Activated CD4-positive, alpha-beta T cell treated with anti-CD3 and anti-CD28 coated beads for 24 hours (primary cell): ENCODE measurements at regions not wholly inside any gene's neighbourhood (a gene's known extent, or its start where the extent isn't known, plus 50 kb on each side); places are given as distances from the start of the nearest gene placed in this dataset.
A peak's percentile ranks its signal among the peaks of the same experiment; 100 is the strongest.
"Not testable (repeated sequence)": the region's sequence is repeated elsewhere in the genome, so short reads cannot be mapped to it uniquely, and the experiment has no call there.

Source experiments
- DNase-seq, 2 donors: peaks; one replicate each; pipeline ENCODE4 v3.0.0-alpha.2; 2020; ENCODE audit warnings: low read depth in 2 of 2

- no peak for DNase-seq
Observed at GRCh38 chr12:13350946-13351345, 154.4 kb downstream of the EMP1 start.

GRCh38 chr12:13350381-13350780 lies 153.9 kb downstream of the EMP1 start:
- DNase-seq, result no peak

DNA sequence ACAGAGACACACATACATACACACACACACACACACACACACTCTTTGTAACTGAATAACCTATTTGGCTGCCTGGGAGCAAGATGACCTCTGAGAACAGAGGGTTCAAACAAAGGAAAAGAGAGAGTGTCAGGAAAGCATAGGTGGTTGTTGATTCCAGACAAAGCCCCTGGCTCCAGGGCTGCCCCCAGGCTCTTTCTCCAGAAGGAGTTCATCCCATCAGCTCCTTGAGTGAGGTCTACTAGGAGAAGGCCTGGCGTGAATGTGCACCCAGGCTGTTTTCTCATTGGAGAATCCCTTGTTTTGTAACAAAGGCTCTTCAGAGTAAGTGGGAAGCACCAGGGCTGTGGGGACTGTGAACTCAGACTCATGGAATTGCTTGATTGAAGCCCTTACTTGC lies 151.9 kb downstream of the EMP1 start:
- no peak for DNase-seq

DNA sequence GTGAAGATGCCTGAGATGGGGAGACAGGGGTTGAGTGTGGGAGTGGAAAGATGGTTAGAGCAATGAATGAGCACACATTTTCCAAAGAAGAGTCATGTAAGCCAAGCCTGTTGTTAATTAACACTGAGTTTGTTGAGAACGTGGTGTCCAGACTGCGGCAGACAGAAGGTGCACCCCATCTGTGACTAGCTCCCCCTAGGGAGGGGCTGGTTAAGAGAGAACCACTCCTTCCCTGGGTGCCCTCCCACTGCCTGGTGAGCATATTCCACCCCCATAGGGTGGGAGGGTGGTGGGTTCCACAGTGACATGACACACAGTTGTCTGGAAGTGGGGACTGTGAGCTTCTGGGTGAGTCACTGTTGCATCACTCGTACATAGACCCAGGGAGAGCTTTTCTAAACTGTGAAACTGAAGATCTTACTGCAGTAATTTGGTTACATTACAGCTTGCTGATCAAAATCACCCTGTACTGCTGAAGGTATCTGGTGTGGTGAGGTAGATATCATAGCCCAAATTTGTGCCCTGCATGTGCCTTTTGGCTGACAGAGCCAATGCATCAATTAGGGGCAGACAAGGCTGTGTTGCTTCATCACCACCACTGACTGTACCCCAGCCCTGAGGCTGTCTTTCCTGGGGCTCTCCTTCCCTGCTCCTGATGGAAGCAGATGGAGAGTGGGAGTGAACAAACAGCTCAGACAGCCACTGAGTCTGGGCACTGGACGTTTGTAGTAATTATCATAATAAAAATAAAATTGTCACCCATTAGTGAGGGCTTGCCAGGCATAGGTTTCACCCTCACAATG lies 150.9 kb downstream of the EMP1 start:
- peak; percentile 29 to 42 for DNase-seq

DNA sequence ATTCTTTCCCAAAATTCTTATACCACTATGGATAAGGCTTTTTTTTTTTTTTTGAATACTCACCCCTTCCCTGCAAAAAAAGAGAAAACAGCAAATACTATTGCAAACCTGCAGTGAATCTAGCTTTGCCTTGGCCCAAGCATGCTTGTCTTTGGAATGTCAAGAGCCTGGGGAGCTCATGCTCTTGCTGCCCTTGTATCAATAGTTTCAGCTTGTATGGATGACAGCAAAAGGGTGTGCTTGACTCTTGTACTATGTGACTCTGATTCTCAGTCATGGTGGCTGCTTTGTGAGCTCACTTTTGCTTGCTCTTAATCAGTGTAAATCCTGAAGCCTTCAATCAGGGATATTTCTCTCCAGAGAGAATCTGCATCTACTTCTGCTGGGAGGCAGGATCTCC lies 149.2 kb downstream of the EMP1 start:
- DNase-seq, result no peak

- DNase-seq, result no peak
Observed at GRCh38 chr12:13343375-13343774, 146.8 kb downstream of the EMP1 start.

DNA sequence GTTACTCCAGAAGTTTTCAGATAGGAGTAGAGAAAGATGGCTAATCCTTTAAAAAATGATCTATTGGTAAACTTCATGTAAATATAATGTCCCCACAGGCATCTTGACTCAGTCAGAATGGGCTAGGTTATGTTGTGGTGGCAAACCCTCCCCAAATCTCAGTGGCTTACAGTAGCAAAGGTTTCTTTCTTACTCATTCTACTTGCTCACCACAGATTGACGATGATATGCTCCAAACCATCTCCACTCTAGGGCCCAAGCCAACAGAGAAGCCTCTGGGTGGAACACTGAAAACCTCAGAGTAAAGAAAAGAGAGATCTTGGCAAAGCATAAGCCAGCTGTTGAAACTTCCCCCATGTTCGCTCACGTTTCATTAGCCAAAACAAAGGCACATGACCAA lies 146.4 kb downstream of the EMP1 start:
- DNase-seq, result no peak

DNA sequence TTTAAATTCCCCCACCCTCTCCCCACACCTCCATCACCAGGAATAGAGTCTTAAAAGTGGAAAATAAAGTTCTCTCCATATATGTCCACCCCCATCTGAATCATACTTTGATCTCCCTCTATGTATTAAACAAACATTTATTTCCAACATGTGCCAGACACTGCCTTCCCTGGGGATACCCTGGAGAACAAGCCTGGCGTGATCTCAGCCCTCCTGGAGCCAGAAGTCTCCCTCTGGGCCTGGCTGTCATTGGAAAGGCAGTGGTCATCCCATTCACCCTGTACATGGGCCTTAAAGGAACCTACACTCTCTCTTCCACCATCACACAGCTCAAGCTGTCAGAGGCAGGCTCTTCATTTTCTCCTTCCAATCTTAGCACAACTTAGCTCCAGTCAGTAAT lies 143.6 kb downstream of the EMP1 start:
- no peak for DNase-seq

DNA sequence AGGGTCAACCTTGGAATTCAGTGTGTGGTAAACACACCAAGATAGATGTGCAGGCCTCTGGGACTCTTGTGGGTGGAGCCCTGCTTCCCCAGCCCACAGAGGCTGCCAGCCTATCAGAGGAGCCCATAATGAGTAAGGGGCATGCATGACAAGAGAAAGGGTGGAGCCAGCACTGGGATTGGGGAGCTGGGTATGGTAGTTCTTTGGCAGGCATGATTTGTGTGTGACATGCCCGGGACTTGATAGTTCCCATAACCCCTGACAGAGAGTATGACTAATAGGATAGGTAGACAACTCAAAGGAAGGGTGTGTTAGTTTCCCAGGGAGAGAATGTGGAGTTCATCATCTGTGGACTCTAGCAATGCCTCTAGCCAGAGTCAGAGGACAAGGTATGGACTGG lies 143.0 kb downstream of the EMP1 start:
- no peak for DNase-seq

DNA sequence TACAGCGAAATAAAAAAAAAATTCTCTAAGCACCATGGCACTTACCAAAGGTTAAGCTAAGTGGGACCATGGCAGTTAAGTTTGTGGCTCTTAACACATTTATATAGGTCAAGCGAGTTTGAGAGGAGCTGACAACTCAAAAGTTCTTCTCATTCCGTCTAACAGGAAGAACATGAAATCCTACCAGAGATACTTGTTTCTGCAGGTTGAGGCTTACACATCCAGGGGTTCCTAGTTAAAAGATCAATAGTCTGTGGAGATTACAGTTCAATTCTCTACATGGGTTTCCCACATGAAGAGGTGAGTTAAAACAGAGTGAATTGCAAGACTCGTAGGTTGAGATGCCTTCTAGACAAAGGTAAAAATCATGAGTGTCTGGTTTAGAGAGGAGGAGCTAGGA lies 142.6 kb downstream of the EMP1 start:
- DNase-seq, result no peak

DNA sequence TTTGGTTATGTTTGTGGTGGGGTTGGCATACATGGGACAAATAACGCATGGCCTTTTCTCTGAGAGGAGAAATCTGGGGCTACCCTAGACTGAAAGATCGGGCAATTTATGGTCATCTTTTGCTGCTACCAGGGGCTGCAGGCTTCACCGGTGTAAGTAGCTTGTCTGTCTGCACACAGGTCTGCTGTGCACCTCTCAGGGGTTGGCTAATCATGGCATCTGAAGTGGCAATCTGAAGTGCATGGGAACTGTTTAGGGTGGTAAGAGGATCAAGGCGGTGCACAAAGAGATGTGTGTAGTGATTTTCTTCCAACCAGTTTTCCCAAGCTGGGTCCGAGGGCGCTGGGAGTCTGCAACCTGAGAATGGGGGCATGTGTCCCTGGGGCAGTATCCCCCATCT lies 141.3 kb downstream of the EMP1 start:
- DNase-seq, result no peak

DNA sequence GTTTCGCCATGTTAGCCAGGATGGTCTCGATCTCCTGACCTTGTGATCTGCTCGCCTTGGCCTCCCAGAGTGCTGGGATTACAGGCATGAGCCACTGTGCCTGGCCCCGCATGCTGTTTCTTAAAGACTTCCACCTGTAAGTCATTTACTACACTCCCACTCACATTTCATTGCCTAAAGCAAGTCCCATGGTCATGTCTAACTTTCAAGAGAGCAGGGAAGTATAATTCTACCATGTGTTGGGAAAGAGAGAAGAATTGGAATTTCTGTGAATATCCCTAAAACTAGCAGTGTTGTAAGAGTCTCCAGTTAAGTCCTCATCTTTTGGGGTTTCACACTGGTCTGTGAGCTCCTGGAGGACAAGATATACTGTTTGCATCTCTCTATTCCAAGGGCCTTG lies 139.7 kb downstream of the EMP1 start:
- no peak for DNase-seq

- DNase-seq, result no peak
Observed at GRCh38 chr12:13328535-13328934, 132.0 kb downstream of the EMP1 start.

GRCh38 chr12:13326076-13326475 lies 129.6 kb downstream of the EMP1 start:
- no peak for DNase-seq

- DNase-seq, result not testable (repeated sequence)
Observed at GRCh38 chr12:13325037-13325436, 128.5 kb downstream of the EMP1 start.

- no peak for DNase-seq
Observed at GRCh38 chr12:13318231-13319015, 121.9 kb downstream of the EMP1 start.

- no peak for DNase-seq
Observed at GRCh38 chr12:13316587-13317246, 120.2 kb downstream of the EMP1 start.

GRCh38 chr12:13313886-13314285 lies 117.4 kb downstream of the EMP1 start:
- no peak for DNase-seq

DNA sequence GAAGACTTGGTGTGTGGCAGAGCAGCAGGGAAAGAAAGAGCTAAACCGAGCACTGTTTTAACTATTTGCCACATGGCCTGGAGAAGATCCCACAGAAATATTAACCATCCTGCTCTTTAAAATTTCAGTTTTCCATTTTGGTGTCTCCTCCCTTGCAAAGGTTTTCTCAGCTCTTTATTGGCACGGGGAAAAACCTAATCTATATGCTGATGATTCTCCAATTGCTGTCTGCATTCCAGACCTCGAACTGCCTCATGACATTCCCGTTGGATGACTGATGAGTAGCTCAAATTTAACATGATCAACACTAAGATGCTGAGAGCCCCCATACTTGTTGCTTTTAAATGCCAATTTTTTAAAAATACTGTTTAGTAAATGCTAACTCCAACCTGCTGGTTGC lies 115.0 kb downstream of the EMP1 start:
- DNase-seq, result no peak

GRCh38 chr12:13307143-13307816 lies 110.8 kb downstream of the EMP1 start:
- no peak for DNase-seq

DNA sequence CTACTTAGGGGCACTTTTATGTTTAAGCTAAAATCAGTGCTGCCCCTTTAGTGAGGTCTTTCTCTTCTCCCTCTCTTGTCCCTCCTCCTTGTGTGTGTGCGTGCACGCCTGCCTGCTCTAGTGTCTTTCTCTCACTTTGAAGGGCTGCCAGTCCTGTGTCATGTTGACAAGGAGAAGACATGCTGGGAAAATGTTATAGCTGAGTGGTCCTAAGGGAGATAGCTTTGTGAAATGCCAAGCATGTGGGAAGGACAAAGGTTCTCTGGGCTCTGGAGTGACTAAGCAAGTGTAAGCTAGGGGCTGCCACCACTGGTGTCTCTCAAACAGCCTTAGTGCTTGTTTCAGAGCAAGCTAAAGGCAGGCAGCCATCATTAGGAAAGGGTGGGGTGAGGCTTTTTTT lies 108.4 kb downstream of the EMP1 start:
- no peak for DNase-seq

DNA sequence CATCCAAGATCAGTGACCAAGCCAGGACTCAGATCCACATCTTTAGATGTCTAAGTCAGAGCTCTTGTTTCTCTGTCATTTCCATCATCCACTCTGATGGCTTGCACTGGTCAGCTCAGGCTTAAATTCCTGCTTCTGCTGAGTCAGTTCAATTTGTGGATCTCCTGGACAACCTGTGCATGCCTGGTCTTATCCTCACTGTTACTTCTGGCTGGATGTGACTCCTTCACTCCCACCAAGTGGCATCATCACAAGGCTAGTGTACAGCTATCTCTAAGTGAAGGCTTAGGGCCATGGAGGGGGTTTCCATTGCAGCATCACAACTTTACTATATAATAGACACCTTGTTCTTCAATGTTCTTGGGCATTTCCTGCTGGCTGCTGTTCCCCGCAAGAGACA lies 102.9 kb downstream of the EMP1 start:
- DNase-seq, result no peak
